Large intestine (tissue), 3 donors: ENCODE measurements at regions not wholly inside any gene's neighbourhood (a gene's known extent, or its start where the extent isn't known, plus 50 kb on each side); places are given as distances from the start of the nearest gene placed in this dataset.

Source experiments
- DNase-seq, 2 donors: peaks; one replicate each; pipeline versions ENCODE4 v3.0.0 to v3.0.0-alpha.2; 2013
- H3K27ac ChIP-seq: one replicate; pipeline ENCODE4 v1.5.1; 2013; ENCODE audit warnings: low read length
- H3K27me3 ChIP-seq: 2 replicates; pipeline ENCODE4 v1.6.1; 2013; ENCODE audit warnings: low read length; ENCODE audit not compliant: control insufficient read depth, insufficient read depth
- H3K36me3 ChIP-seq: 2 replicates; pipeline ENCODE4 v1.6.1; 2013; ENCODE audit warnings: low read length; ENCODE audit not compliant: control insufficient read depth, insufficient read depth
- H3K4me1 ChIP-seq: one replicate; pipeline ENCODE4 v1.6.1; 2013; ENCODE audit warnings: low read length; ENCODE audit not compliant: control insufficient read depth, insufficient read depth
- H3K4me3 ChIP-seq: one replicate; pipeline ENCODE4 v1.5.1; 2013; ENCODE audit warnings: low read length
- H3K9me3 ChIP-seq: one replicate; pipeline ENCODE4 v1.6.1; 2013; ENCODE audit warnings: mild to moderate bottlenecking, low read depth, low read length, moderate library complexity; ENCODE audit not compliant: control insufficient read depth
- WGBS: methylation state at CpG from one replicate; pipeline ENCODE4 v1.1.5; 2013; ENCODE audit warnings: low lambda C conversion rate; ENCODE audit not compliant: insufficient coverage; 5-methylcytosine and 5-hydroxymethylcytosine counted together

DNA sequence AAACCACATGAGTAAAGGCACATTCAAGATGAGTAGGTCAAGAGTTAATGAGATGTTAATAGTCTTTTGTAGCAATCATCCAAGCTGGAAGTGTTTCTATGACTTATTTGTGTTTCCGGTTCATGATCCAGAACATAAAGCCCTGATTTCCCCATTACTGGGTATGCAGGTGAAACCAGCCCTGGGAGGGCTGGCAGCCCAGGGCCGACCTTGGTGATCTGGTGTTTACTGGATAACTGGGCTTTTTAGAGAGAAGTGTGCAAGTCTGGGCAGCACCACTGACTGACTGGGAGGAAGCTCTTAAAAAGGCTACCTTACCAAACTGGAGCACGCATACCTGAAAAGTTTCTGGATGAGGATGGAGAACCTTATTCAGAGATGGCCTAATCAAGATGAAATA lies 431.6 kb upstream of the VRK2 start:
- DNase-seq = no peak
- no peaks in the 10 kb centered on the region for H3K36me3 ChIP-seq

GRCh38 chr2:57615855-57616556 lies 430.6 kb upstream of the VRK2 start:
- H3K9me3 ChIP-seq = no peaks in the 10 kb centered on the region
- H3K36me3 ChIP-seq = no peaks in the 10 kb centered on the region
- H3K4me3 ChIP-seq = no peak overlapping the region
- DNase-seq = no peak
- no peak overlapping the region for H3K27ac ChIP-seq
- no peaks in the 10 kb centered on the region for H3K27me3 ChIP-seq
- 86% methylated on average over 1 of the region's 1 CpG for WGBS
- no peaks in the 10 kb centered on the region for H3K4me1 ChIP-seq

More for the DNA sequence above, 431.6 kb upstream of the VRK2 start:
- Histone ChIP-seq H3K27ac (no peak overlapping the region), H3K27me3 (no peaks in the 10 kb centered on the region), H3K4me1 (no peaks in the 10 kb centered on the region), H3K9me3 (no peaks in the 10 kb centered on the region), H3K4me3 (no peak overlapping the region)
- whole genome bisulfite sequencing = no CpG with 5 or more reads among the region's 3 CpGs

GRCh38 chr2:57617318-57617717 lies 429.3 kb upstream of the VRK2 start:
- 100% methylated on average over 1 of the region's 3 CpGs for WGBS
- no peak overlapping the region for H3K27ac ChIP-seq
- no peaks in the 10 kb centered on the region for H3K36me3 ChIP-seq
- DNase-seq = no peak
- no peaks in the 10 kb centered on the region for H3K27me3 ChIP-seq
- no peaks in the 10 kb centered on the region for H3K9me3 ChIP-seq
- H3K4me1 ChIP-seq = no peaks in the 10 kb centered on the region
- no peak overlapping the region for H3K4me3 ChIP-seq

DNA sequence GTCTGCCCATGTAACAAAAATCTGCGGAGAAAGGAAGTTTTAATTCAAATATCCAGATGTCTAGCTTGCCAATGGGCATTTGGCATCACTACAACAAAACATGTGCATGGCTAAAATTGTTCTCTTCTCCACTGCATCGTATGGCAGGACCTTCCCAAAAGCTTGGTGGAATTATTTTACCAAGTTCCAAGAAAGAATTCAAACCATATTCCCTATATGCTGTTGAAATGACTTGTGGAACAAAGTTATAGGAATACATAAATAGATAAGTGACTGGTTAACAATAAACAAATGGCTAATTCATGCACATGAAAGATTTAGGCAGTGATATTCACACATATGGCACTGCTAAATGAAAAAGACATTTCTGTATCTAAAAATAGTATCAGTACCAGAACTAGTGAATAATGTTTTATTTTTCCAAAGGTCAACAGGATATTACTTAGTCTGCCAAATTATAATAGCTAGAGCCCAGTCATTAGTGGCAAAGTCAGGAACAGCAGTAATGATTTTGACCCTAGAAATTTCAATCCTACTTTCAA lies 425.4 kb upstream of the VRK2 start:
- WGBS = no CpG with 5 or more reads among the region's 2 CpGs
- DNase-seq = no peak
- no peak overlapping the region for H3K27ac ChIP-seq
- H3K27me3 ChIP-seq = no peaks in the 10 kb centered on the region
- H3K9me3 ChIP-seq = no peaks in the 10 kb centered on the region
- H3K4me1 ChIP-seq = no peaks in the 10 kb centered on the region
- no peak overlapping the region for H3K4me3 ChIP-seq
- no peaks in the 10 kb centered on the region for H3K36me3 ChIP-seq

DNA sequence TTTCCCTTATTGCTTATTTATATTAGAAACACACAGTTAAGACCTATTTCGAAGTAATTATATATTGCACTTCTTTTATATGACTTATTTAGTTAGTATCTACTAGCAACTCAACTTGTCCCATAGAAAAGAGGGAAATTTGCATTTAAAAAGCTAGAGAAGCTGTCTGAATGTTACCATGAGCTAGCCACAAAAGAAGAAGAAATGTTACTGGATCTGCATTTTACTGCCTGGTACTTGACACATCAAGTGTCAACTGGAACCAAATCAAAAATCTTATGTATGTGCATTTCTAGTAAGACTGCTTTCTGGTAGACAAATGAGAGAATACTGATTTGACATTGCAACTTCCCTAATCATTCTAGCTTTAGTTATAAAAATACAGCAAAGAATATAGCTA lies 424.6 kb upstream of the VRK2 start:
- H3K4me1 ChIP-seq = no peaks in the 10 kb centered on the region
- no peaks in the 10 kb centered on the region for H3K27me3 ChIP-seq
- no peak overlapping the region for H3K27ac ChIP-seq
- no peaks in the 10 kb centered on the region for H3K9me3 ChIP-seq
- no peaks in the 10 kb centered on the region for H3K36me3 ChIP-seq
- WGBS = 40% methylated on average over 1 of the region's 1 CpG
- no peak for DNase-seq
- H3K4me3 ChIP-seq = no peak overlapping the region

- H3K4me1 ChIP-seq = no peaks in the 10 kb centered on the region
- DNase-seq = no peak
- 100% methylated on average over 2 of the region's 3 CpGs for WGBS
- H3K9me3 ChIP-seq = peaks cover 5% of the 10 kb centered on the region
- no peaks in the 10 kb centered on the region for H3K36me3 ChIP-seq
- H3K4me3 ChIP-seq = no peak overlapping the region
- H3K27me3 ChIP-seq = no peaks in the 10 kb centered on the region
- no peak overlapping the region for H3K27ac ChIP-seq
Observed at GRCh38 chr2:57656198-57656597, 390.4 kb upstream of the VRK2 start.

GRCh38 chr2:57669570-57669969 lies 377.0 kb upstream of the VRK2 start:
- H3K4me3 ChIP-seq = no peak overlapping the region
- H3K27me3 ChIP-seq = no peaks in the 10 kb centered on the region
- DNase-seq = no peak
- H3K9me3 ChIP-seq = no peaks in the 10 kb centered on the region
- H3K36me3 ChIP-seq = no peaks in the 10 kb centered on the region
- no peak overlapping the region for H3K27ac ChIP-seq
- WGBS = 88% methylated on average over 1 of the region's 1 CpG
- no peaks in the 10 kb centered on the region for H3K4me1 ChIP-seq

- WGBS = 60% methylated on average over 1 of the region's 2 CpGs
- H3K4me1 ChIP-seq = no peaks in the 10 kb centered on the region
- no peaks in the 10 kb centered on the region for H3K27me3 ChIP-seq
- H3K4me3 ChIP-seq = no peak overlapping the region
- no peak overlapping the region for H3K27ac ChIP-seq
- no peak for DNase-seq
- H3K9me3 ChIP-seq = no peaks in the 10 kb centered on the region
- H3K36me3 ChIP-seq = no peaks in the 10 kb centered on the region
Observed at GRCh38 chr2:57674025-57674424, 372.6 kb upstream of the VRK2 start.

GRCh38 chr2:57674743-57675142 lies 371.9 kb upstream of the VRK2 start:
- no peak for DNase-seq
- Histone ChIP-seq H3K27ac (no peak overlapping the region), H3K27me3 (no peaks in the 10 kb centered on the region), H3K9me3 (no peaks in the 10 kb centered on the region), H3K36me3 (no peaks in the 10 kb centered on the region), H3K4me3 (no peak overlapping the region), H3K4me1 (no peaks in the 10 kb centered on the region)
- WGBS = no CpG with 5 or more reads among the region's 2 CpGs

GRCh38 chr2:57677296-57677695 lies 369.3 kb upstream of the VRK2 start:
- Histone ChIP-seq H3K27ac (no peak overlapping the region), H3K36me3 (no peaks in the 10 kb centered on the region), H3K4me3 (no peak overlapping the region), H3K4me1 (no peaks in the 10 kb centered on the region), H3K9me3 (no peaks in the 10 kb centered on the region), H3K27me3 (no peaks in the 10 kb centered on the region)
- DNase-seq = no peak

DNA sequence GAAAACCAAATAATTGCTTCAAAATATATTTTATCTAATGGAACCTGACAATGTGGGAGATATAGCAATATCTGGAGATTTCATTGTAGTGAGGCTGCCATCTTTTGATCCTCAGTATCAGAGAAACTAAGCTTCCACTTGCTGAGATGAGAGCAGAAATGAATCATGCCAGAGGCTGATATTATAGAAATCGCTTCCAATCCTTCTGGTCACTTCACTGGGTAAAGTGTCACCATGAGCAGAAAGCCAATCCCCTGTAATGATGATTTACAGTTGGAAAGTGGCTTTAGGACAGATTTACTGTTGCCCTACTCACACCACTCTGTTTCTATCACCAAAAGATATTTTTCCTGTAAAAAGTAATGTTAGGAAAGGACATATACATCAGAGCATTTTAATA lies 365.0 kb upstream of the VRK2 start:
- no peaks in the 10 kb centered on the region for H3K36me3 ChIP-seq
- no peaks in the 10 kb centered on the region for H3K9me3 ChIP-seq
- no peak overlapping the region for H3K4me3 ChIP-seq
- DNase-seq = no peak
- H3K4me1 ChIP-seq = no peaks in the 10 kb centered on the region
- WGBS = no CpG with 5 or more reads among the region's 1 CpG
- no peak overlapping the region for H3K27ac ChIP-seq
- H3K27me3 ChIP-seq = no peaks in the 10 kb centered on the region
